H9 (cell line): ENCODE measurements at regions not wholly inside any gene's neighbourhood (a gene's known extent, or its start where the extent isn't known, plus 50 kb on each side); places are given as distances from the start of the nearest gene placed in this dataset.

Source experiments
- DNase-seq: peaks from one replicate; pipeline ENCODE4 v3.0.0-alpha.2; 2017
- H2AFZ ChIP-seq: one replicate; pipeline ENCODE4 v1.6.1; 2013; ENCODE audit warnings: mild to moderate bottlenecking, low read length, control low read depth, moderate library complexity
- H2AK5ac ChIP-seq: 2 replicates; pipeline ENCODE4 v1.6.1; 2013; ENCODE audit warnings: low read length, control low read depth, mixed read lengths; ENCODE audit not compliant: insufficient read length
- H2BK120ac ChIP-seq: one replicate; pipeline ENCODE4 v1.6.1; 2013; ENCODE audit warnings: low read depth, mild to moderate bottlenecking, low read length, control low read depth, inconsistent platforms; ENCODE audit not compliant: poor library complexity, severe bottlenecking
- H2BK12ac ChIP-seq: 2 replicates; pipeline ENCODE4 v1.6.1; 2013; ENCODE audit warnings: low read length, control low read depth, mixed read lengths, low read depth; ENCODE audit not compliant: insufficient read length
- H2BK15ac ChIP-seq: 2 replicates; pipeline ENCODE4 v1.6.1; 2013; ENCODE audit warnings: low read depth, low read length, control low read depth
- H2BK20ac ChIP-seq: one replicate; pipeline ENCODE4 v1.6.1; 2013; ENCODE audit warnings: low read depth, mild to moderate bottlenecking, low read length, control low read depth, inconsistent platforms; ENCODE audit not compliant: poor library complexity, severe bottlenecking
- H2BK5ac ChIP-seq: 2 replicates; pipeline ENCODE4 v1.6.1; 2013; ENCODE audit warnings: low read length, control low read depth, mixed read lengths; ENCODE audit not compliant: insufficient read length
- H3K14ac ChIP-seq: 2 replicates; pipeline ENCODE4 v1.6.1; 2013; ENCODE audit warnings: low read length, control low read depth; ENCODE audit not compliant: insufficient read depth
- H3K18ac ChIP-seq: 2 replicates; pipeline ENCODE4 v1.6.1; 2013; ENCODE audit warnings: low read depth, mild to moderate bottlenecking, mixed read lengths, low read length, control low read depth; ENCODE audit not compliant: insufficient read length
- H3K23ac ChIP-seq: 2 replicates; pipeline ENCODE4 v1.6.1; 2013; ENCODE audit warnings: low read length, control low read depth, mixed read lengths, low read depth; ENCODE audit not compliant: insufficient read length
- H3K23me2 ChIP-seq: 2 replicates; pipeline ENCODE4 v1.6.1; 2013; ENCODE audit warnings: low read depth, mild to moderate bottlenecking, mixed read lengths, low read length, control low read depth; ENCODE audit not compliant: insufficient read length, poor library complexity, severe bottlenecking
- H3K27ac ChIP-seq: 2 replicates; pipeline ENCODE4 v1.5.1; 2013; ENCODE audit warnings: low read length, control low read depth, mixed read lengths, low read depth; ENCODE audit not compliant: insufficient read length
- H3K27me3 ChIP-seq: 2 replicates; pipeline ENCODE4 v1.6.1; 2013; ENCODE audit warnings: low read length, control low read depth, inconsistent platforms; ENCODE audit not compliant: insufficient read depth
- H3K4ac ChIP-seq: 2 replicates; pipeline ENCODE4 v1.6.1; 2013; ENCODE audit warnings: low read depth, mild to moderate bottlenecking, control low read depth, inconsistent platforms, low read length, moderate library complexity
- H3K4me1 ChIP-seq: 2 replicates; pipeline ENCODE4 v1.6.1; 2013; ENCODE audit warnings: low read length, control low read depth, inconsistent platforms; ENCODE audit not compliant: insufficient read depth
- H3K4me2 ChIP-seq: 2 replicates; pipeline ENCODE4 v1.6.1; 2013; ENCODE audit warnings: low read length, control low read depth, mixed read lengths; ENCODE audit not compliant: insufficient read length, insufficient read depth
- H3K56ac ChIP-seq: 2 replicates; pipeline ENCODE4 v1.6.1; 2013; ENCODE audit warnings: low read depth, mild to moderate bottlenecking, mixed read lengths, low read length, control low read depth; ENCODE audit not compliant: insufficient read length
- H3K79me1 ChIP-seq: 2 replicates; pipeline ENCODE4 v1.6.1; 2013; ENCODE audit warnings: low read depth, mild to moderate bottlenecking, moderate library complexity, low read length, control low read depth, inconsistent platforms; ENCODE audit not compliant: insufficient read depth, poor library complexity, severe bottlenecking
- H3K79me2 ChIP-seq: 2 replicates; pipeline ENCODE4 v1.6.1; 2013; ENCODE audit warnings: low read length, control low read depth, inconsistent platforms; ENCODE audit not compliant: insufficient read depth
- H3K9ac ChIP-seq: 2 replicates; pipeline ENCODE4 v1.6.1; 2013; ENCODE audit warnings: low read length, control low read depth, mixed read lengths; ENCODE audit not compliant: insufficient read length; ENCODE audit errors: extremely low read depth
- H3K9me3 ChIP-seq: one replicate; pipeline ENCODE4 v1.6.1; 2013; ENCODE audit warnings: low read depth, low read length, inconsistent platforms; ENCODE audit not compliant: control insufficient read depth
- H3T11ph ChIP-seq: one replicate; pipeline ENCODE4 v1.6.1; 2013; ENCODE audit warnings: mild to moderate bottlenecking, low read length, control low read depth, inconsistent platforms
- H4K20me1 ChIP-seq: one replicate; pipeline ENCODE4 v1.6.1; 2013; ENCODE audit not compliant: control insufficient read depth, insufficient read length, insufficient read depth
- H4K5ac ChIP-seq: 2 replicates; pipeline ENCODE4 v1.6.1; 2013; ENCODE audit warnings: low read depth, mild to moderate bottlenecking, mixed read lengths, low read length, control low read depth; ENCODE audit not compliant: insufficient read length
- H4K8ac ChIP-seq: replicated peaks from 2 replicates; pipeline ENCODE4 v1.6.1; 2013; ENCODE audit warnings: low read length, control low read depth, mixed read lengths, low read depth; ENCODE audit not compliant: insufficient read length
- H4K91ac ChIP-seq: 2 replicates; pipeline ENCODE4 v1.6.1; 2013; ENCODE audit warnings: low read depth, mild to moderate bottlenecking, moderate library complexity, mixed read lengths, low read length, control low read depth; ENCODE audit not compliant: insufficient read length
- H3K27ac Mint-ChIP-seq, 3 experiments: 2 replicates in 2 of 3; 3 replicates in 1 of 3; pipeline ENCODE4 v1.8.0; 2020 to 2021; ENCODE audit warnings: mixed read lengths in 3 of 3, mild to moderate bottlenecking in 1 of 3, moderate library complexity in 1 of 3
- H3K27me3 Mint-ChIP-seq: 2 replicates; pipeline ENCODE4 v1.8.0; 2021; ENCODE audit warnings: low read depth, mild to moderate bottlenecking, moderate library complexity, mixed read lengths
- H3K36me3 Mint-ChIP-seq, 3 experiments: 2 replicates in 2 of 3; 3 replicates in 1 of 3; pipeline ENCODE4 v1.8.0; 2020 to 2021; ENCODE audit warnings: low read depth in 3 of 3, mixed read lengths in 3 of 3; ENCODE audit not compliant: insufficient read depth in 1 of 3
- H3K4me1 Mint-ChIP-seq, 2 experiments: 2 replicates each; pipeline ENCODE4 v1.8.0; 2020; ENCODE audit warnings: mixed read lengths in 2 of 2
- H3K4me3 Mint-ChIP-seq, 2 experiments: 2 replicates in 1 of 2; 3 replicates in 1 of 2; pipeline ENCODE4 v1.8.0; 2020 to 2021; ENCODE audit warnings: mild to moderate bottlenecking in 2 of 2, mixed read lengths in 2 of 2, moderate library complexity in 1 of 2
- H3K9me3 Mint-ChIP-seq, 2 experiments: 2 replicates in 1 of 2; 3 replicates in 1 of 2; pipeline ENCODE4 v1.8.0; 2020; ENCODE audit warnings: mild to moderate bottlenecking in 2 of 2, mixed read lengths in 2 of 2, moderate library complexity in 1 of 2
- CTCF ChIP-seq: fragments of 200-600 bp; sonication (generic); conservative IDR thresholded peaks from 3 replicates; pipeline ENCODE4 v1.8.0; 2021; ENCODE audit warnings: antibody characterized with exemption, mild to moderate bottlenecking
- whole genome bisulfite sequencing: extraction: QIAGEN DNeasy Blood & Tissue Kit; methylation state at CpG from one replicate; pipeline ENCODE4 v1.1.7; 2013; ENCODE audit warnings: missing lambda C conversion rate, low lambda C conversion rate, mixed read lengths; ENCODE audit not compliant: insufficient read length; ENCODE audit errors: extremely low coverage; 5-methylcytosine and 5-hydroxymethylcytosine counted together

GRCh38 chr6:80832337-80832736 is 725.9 kb downstream of the BCKDHB start:
- no peaks in the 10 kb centered on the region for H3K79me1 ChIP-seq
- WGBS, result no CpG with 5 or more reads among the region's 3 CpGs
- H3K9me3 ChIP-seq, result no peaks in the 10 kb centered on the region

More at GRCh38 chr6:80832337-80832736, 725.9 kb downstream of the BCKDHB start:
- H3K4me3 Mint-ChIP-seq, result no peak overlapping the region
- TF ChIP-seq CTCF, result no peak
- Histone ChIP-seq H4K91ac (no peak overlapping the region), H2BK12ac (no peak overlapping the region), H3K23me2 (no peaks in the 10 kb centered on the region), H4K20me1 (no peaks in the 10 kb centered on the region), H2BK5ac (no peak overlapping the region), H2BK20ac (no peak overlapping the region), H3K4me2 (no peak overlapping the region), H3K79me2 (no peaks in the 10 kb centered on the region), H3K27me3 (no peaks in the 10 kb centered on the region), H2AK5ac (no peak overlapping the region), H3T11ph (no peak overlapping the region), H3K18ac (no peak overlapping the region), H3K4me1 (no peaks in the 10 kb centered on the region), H3K23ac (no peak overlapping the region), H3K56ac (no peak overlapping the region), H3K27ac (no peak overlapping the region), H3K14ac (no peak overlapping the region), H2AFZ (no peak overlapping the region), H4K8ac (no peak overlapping the region), H4K5ac (no peak overlapping the region), H3K4ac (no peak overlapping the region), H3K9ac (no peak overlapping the region), H2BK120ac (no peak overlapping the region), H2BK15ac (no peak overlapping the region)
- DNase-seq, result no peak
- H3K36me3 Mint-ChIP-seq, result no peaks in the 10 kb centered on the region
- no peak overlapping the region for H3K27ac Mint-ChIP-seq
- H3K27me3 Mint-ChIP-seq, result no peaks in the 10 kb centered on the region
- H3K4me1 Mint-ChIP-seq, result no peaks in the 10 kb centered on the region
- peaks cover 3% of the 10 kb centered on the region in 2 experiments; a peak in 1 of 5 replicates for H3K9me3 Mint-ChIP-seq
